Astrocyte (in vitro differentiated cells and primary cell): ENCODE measurements at regions not wholly inside any gene's neighbourhood (a gene's known extent, or its start where the extent isn't known, plus 50 kb on each side); places are given as distances from the start of the nearest gene placed in this dataset.

Experiments used
- DNase-seq: peaks from one replicate; pipeline ENCODE4 v3.0.0-alpha.2; 2010; ENCODE audit warnings: low read depth
- FAIRE-seq: peaks from 2 replicates; lab custom pipeline; 2011; peaks lifted over from hg19 to GRCh38; lab: Jason Lieb, UNC
- H2AFZ ChIP-seq: 2 replicates; pipeline ENCODE4 v1.6.0; 2012; ENCODE audit warnings: low read depth, low read length, inconsistent platforms
- H3K27ac ChIP-seq: 2 replicates; pipeline ENCODE4 v1.5.1; 2011; ENCODE audit warnings: low read depth, low read length, inconsistent platforms
- H3K27me3 ChIP-seq: 2 replicates; pipeline ENCODE4 v1.6.0; 2011; ENCODE audit warnings: low read length, inconsistent platforms; ENCODE audit not compliant: insufficient read depth
- H3K36me3 ChIP-seq: 2 replicates; pipeline ENCODE4 v1.5.1; 2011; ENCODE audit warnings: low read length, inconsistent platforms; ENCODE audit not compliant: insufficient read depth
- H3K4me1 ChIP-seq: 2 replicates; pipeline ENCODE4 v1.5.1; 2011; ENCODE audit warnings: low read length, inconsistent platforms; ENCODE audit not compliant: insufficient read depth
- H3K4me2 ChIP-seq: 2 replicates; pipeline ENCODE4 v1.6.0; 2012; ENCODE audit warnings: low read length, inconsistent platforms
- H3K4me3 ChIP-seq: 2 replicates; pipeline ENCODE4 v1.5.1; 2011; ENCODE audit warnings: low read depth, mild to moderate bottlenecking, low read length, inconsistent platforms; ENCODE audit not compliant: insufficient read depth
- H3K79me2 ChIP-seq: 2 replicates; pipeline ENCODE4 v1.6.0; 2012; ENCODE audit warnings: mild to moderate bottlenecking, low read length, inconsistent platforms; ENCODE audit not compliant: insufficient read depth
- H3K9ac ChIP-seq: 2 replicates; pipeline ENCODE4 v1.6.0; 2012; ENCODE audit warnings: mild to moderate bottlenecking, low read length, inconsistent platforms
- H3K9me3 ChIP-seq: 2 replicates; pipeline ENCODE4 v1.5.1; 2012; ENCODE audit warnings: low read depth, mild to moderate bottlenecking, low read length, inconsistent platforms; ENCODE audit not compliant: insufficient read depth
- H4K20me1 ChIP-seq: 2 replicates; pipeline ENCODE4 v1.6.0; 2012; ENCODE audit warnings: low read length, inconsistent platforms; ENCODE audit not compliant: insufficient read depth
- H3K27ac Mint-ChIP-seq: one replicate; pipeline ENCODE4 v1.8.0; 2021; ENCODE audit warnings: mild to moderate bottlenecking, mixed read lengths; ENCODE audit not compliant: unreplicated experiment
- H3K27me3 Mint-ChIP-seq: one replicate; pipeline ENCODE4 v1.8.0; 2021; ENCODE audit warnings: low read depth, mixed read lengths; ENCODE audit not compliant: unreplicated experiment
- H3K36me3 Mint-ChIP-seq: one replicate; pipeline ENCODE4 v1.8.0; 2021; ENCODE audit warnings: low read depth, mixed read lengths; ENCODE audit not compliant: unreplicated experiment
- H3K4me1 Mint-ChIP-seq: one replicate; pipeline ENCODE4 v1.8.0; 2021; ENCODE audit warnings: low read depth, mixed read lengths; ENCODE audit not compliant: unreplicated experiment
- H3K4me3 Mint-ChIP-seq: one replicate; pipeline ENCODE4 v1.8.0; 2021; ENCODE audit warnings: mild to moderate bottlenecking, moderate library complexity, mixed read lengths; ENCODE audit not compliant: unreplicated experiment
- H3K9me3 Mint-ChIP-seq: one replicate; pipeline ENCODE4 v1.8.0; 2021; ENCODE audit warnings: mild to moderate bottlenecking, mixed read lengths; ENCODE audit not compliant: unreplicated experiment
- EZH2 ChIP-seq: IDR thresholded peaks from 2 replicates; pipeline ENCODE4 v1.6.1; 2012; ENCODE audit warnings: mild to moderate bottlenecking, low read length, inconsistent platforms; ENCODE audit not compliant: insufficient read depth
- TF ChIP-seq, protein P1 (sequence below): IDR thresholded peaks from 2 replicates; pipeline ENCODE4 v1.5.1; 2011; ENCODE audit warnings: low read depth, mild to moderate bottlenecking, inconsistent platforms, low read length, moderate library complexity; ENCODE audit not compliant: insufficient read depth

DNA sequence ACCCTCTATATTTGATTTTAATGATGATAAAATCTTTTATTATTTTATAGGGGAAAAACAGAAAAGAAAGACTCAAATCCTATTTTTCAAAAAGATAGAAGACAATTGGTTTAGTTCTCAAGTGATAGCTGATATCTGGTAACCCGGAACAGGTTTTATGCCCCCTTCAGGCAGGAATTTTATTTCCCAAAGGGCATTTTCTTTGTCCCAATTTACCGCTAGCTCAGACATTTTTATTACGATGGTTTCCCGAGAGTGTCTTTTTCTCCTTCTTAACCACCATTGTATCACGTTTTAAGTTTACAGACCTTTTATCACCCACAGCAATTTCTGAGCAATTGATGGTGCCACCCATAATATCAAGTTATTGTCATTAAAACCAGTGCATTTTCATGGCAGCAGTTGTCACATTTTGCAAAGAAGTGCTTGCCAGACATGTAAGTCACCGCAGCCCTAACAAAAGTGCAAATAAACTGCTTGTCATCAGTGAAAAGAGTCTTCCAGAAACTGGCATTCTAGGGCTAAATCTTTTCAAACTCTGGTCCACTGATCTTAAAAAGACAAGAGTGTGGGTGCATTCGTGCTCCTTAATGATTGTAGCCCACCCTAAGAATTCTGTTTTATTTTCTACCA is 204.8 kb upstream of the VCX start:
- Histone ChIP-seq H3K4me2 (no peak overlapping the region), H3K27ac (no peak overlapping the region), H3K79me2 (no peaks in the 10 kb centered on the region), H3K9ac (no peak overlapping the region), H3K4me1 (no peaks in the 10 kb centered on the region), H2AFZ (no peak overlapping the region), H3K9me3 (no peaks in the 10 kb centered on the region), H4K20me1 (no peaks in the 10 kb centered on the region), H3K27me3 (no peaks in the 10 kb centered on the region), H3K4me3 (no peak overlapping the region), H3K36me3 (no peaks in the 10 kb centered on the region)
- FAIRE-seq (no peak), DNase-seq (no peak)
- H3K4me1 Mint-ChIP-seq, result no peaks in the 10 kb centered on the region
- no peaks in the 10 kb centered on the region for H3K36me3 Mint-ChIP-seq
- H3K9me3 Mint-ChIP-seq, result no peaks in the 10 kb centered on the region
- H3K27ac Mint-ChIP-seq, result no peak overlapping the region
- no peaks in the 10 kb centered on the region for H3K27me3 Mint-ChIP-seq
- TF ChIP-seq, protein P1, sequence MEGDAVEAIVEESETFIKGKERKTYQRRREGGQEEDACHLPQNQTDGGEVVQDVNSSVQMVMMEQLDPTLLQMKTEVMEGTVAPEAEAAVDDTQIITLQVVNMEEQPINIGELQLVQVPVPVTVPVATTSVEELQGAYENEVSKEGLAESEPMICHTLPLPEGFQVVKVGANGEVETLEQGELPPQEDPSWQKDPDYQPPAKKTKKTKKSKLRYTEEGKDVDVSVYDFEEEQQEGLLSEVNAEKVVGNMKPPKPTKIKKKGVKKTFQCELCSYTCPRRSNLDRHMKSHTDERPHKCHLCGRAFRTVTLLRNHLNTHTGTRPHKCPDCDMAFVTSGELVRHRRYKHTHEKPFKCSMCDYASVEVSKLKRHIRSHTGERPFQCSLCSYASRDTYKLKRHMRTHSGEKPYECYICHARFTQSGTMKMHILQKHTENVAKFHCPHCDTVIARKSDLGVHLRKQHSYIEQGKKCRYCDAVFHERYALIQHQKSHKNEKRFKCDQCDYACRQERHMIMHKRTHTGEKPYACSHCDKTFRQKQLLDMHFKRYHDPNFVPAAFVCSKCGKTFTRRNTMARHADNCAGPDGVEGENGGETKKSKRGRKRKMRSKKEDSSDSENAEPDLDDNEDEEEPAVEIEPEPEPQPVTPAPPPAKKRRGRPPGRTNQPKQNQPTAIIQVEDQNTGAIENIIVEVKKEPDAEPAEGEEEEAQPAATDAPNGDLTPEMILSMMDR, result no peak
- TF ChIP-seq EZH2, result no peak
- no peak overlapping the region for H3K4me3 Mint-ChIP-seq

DNA sequence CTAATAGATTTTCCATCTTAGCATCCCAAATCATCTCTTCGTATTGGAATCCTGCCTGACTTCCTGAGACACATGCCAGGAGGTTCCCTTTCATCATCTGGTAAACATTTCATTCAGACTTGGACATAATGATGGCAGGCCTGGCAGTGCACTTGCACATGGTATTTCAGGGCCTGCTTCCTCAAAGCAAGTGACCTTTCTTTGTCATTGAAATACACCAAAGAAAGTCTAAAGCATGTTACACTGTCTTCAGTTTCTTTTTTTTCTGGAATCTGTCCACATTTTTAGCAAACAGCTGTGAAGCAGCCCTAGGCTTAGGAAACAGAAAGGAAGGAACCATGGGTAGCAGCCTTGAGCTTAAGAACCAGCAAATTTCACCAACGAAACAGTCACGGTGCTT is 205.9 kb upstream of the VCX start:
- Histone ChIP-seq H3K27ac (no peak overlapping the region), H3K9me3 (no peaks in the 10 kb centered on the region), H3K4me2 (no peak overlapping the region), H3K4me3 (no peak overlapping the region), H3K4me1 (no peaks in the 10 kb centered on the region), H3K9ac (no peak overlapping the region), H3K27me3 (no peaks in the 10 kb centered on the region), H3K79me2 (no peaks in the 10 kb centered on the region), H4K20me1 (no peaks in the 10 kb centered on the region), H2AFZ (no peak overlapping the region), H3K36me3 (no peaks in the 10 kb centered on the region)
- Mint-ChIP-seq H3K9me3 (peaks cover 2% of the 10 kb centered on the region), H3K27ac (no peak overlapping the region), H3K27me3 (no peaks in the 10 kb centered on the region), H3K4me3 (no peak overlapping the region), H3K36me3 (no peaks in the 10 kb centered on the region), H3K4me1 (no peaks in the 10 kb centered on the region)
- TF ChIP-seq, protein P1, result no peak
- no peak for TF ChIP-seq EZH2
- FAIRE-seq (no peak), DNase-seq (no peak)

DNA sequence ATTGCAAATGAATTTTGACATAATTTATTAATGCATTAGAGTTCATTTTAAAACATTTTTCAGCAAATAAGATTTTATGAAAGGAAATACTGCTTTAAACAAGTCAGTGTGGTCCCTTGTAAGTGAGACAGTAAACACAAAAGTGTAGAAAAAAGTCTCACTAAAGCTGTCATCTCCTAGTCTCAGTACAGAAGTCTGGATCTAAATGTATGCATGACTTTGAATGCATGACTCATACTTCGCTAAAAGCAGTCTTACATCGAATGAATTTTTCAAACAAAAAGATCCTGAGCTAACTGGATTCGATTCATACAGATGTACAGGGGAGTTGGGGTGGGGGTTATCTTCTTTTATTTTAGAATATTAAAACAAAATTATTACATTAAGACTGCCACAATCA is 207.4 kb upstream of the VCX start:
- H3K9me3 ChIP-seq, result no peaks in the 10 kb centered on the region
- no peak overlapping the region for H3K4me2 ChIP-seq
- H3K9ac ChIP-seq, result no peak overlapping the region
- Mint-ChIP-seq H3K36me3 (no peaks in the 10 kb centered on the region), H3K4me1 (no peaks in the 10 kb centered on the region), H3K4me3 (no peak overlapping the region), H3K9me3 (peaks cover 2% of the 10 kb centered on the region), H3K27ac (no peak overlapping the region), H3K27me3 (no peaks in the 10 kb centered on the region)
- H4K20me1 ChIP-seq, result no peaks in the 10 kb centered on the region
- H3K27me3 ChIP-seq, result no peaks in the 10 kb centered on the region
- no peak overlapping the region for H3K4me3 ChIP-seq
- no peak for TF ChIP-seq EZH2
- TF ChIP-seq, protein P1, result no peak
- no peaks in the 10 kb centered on the region for H3K36me3 ChIP-seq
- no peak overlapping the region for H2AFZ ChIP-seq
- no peak overlapping the region for H3K27ac ChIP-seq
- FAIRE-seq (peak; percentile 95), DNase-seq (no peak)
- no peaks in the 10 kb centered on the region for H3K4me1 ChIP-seq
- H3K79me2 ChIP-seq, result no peaks in the 10 kb centered on the region
